IgD-negative memory B cell (primary cell): ENCODE measurements at regions not wholly inside any gene's neighbourhood (a gene's known extent, or its start where the extent isn't known, plus 50 kb on each side); places are given as distances from the start of the nearest gene placed in this dataset.

Experiments used
- H3K27ac Mint-ChIP-seq, 3 donors: one replicate each; pipeline ENCODE4 v1.8.0; 2020 to 2022; ENCODE audit warnings: mild to moderate bottlenecking in 3 of 3, mixed read lengths in 3 of 3, moderate library complexity in 1 of 3
- H3K27me3 Mint-ChIP-seq: one replicate; pipeline ENCODE4 v1.8.0; 2021; ENCODE audit warnings: mixed read lengths
- H3K36me3 Mint-ChIP-seq: one replicate; pipeline ENCODE4 v1.8.0; 2020; ENCODE audit warnings: mild to moderate bottlenecking, mixed read lengths
- H3K4me1 Mint-ChIP-seq, 3 donors: one replicate each; pipeline ENCODE4 v1.8.0; 2020 to 2022; ENCODE audit warnings: mixed read lengths in 3 of 3, mild to moderate bottlenecking in 1 of 3
- H3K4me3 Mint-ChIP-seq, 4 donors: one replicate each; pipeline ENCODE4 v1.8.0; 2020 to 2022; ENCODE audit warnings: mild to moderate bottlenecking in 4 of 4, mixed read lengths in 4 of 4, moderate library complexity in 3 of 4
- H3K9me3 Mint-ChIP-seq, 3 donors: one replicate each; pipeline ENCODE4 v1.8.0; 2020 to 2021; ENCODE audit warnings: mixed read lengths in 3 of 3, mild to moderate bottlenecking in 1 of 3

- H3K36me3 Mint-ChIP-seq, result peaks cover 6% of the 10 kb centered on the region
- no peaks in the 10 kb centered on the region for H3K27me3 Mint-ChIP-seq
- H3K9me3 Mint-ChIP-seq, result peaks cover 0 to 3% (median 1%) of the 10 kb centered on the region in 3 donors
- peaks cover 21 to 26% (median 22%) of the 10 kb centered on the region in 3 donors for H3K4me1 Mint-ChIP-seq
- H3K27ac Mint-ChIP-seq, result no peak overlapping the region
- H3K4me3 Mint-ChIP-seq, result peak overlapping the region in 1 of 4 donors; percentile 46
Observed at GRCh38 chr13:73879346-73880015, 254.7 kb downstream of the KLF12 start.

DNA sequence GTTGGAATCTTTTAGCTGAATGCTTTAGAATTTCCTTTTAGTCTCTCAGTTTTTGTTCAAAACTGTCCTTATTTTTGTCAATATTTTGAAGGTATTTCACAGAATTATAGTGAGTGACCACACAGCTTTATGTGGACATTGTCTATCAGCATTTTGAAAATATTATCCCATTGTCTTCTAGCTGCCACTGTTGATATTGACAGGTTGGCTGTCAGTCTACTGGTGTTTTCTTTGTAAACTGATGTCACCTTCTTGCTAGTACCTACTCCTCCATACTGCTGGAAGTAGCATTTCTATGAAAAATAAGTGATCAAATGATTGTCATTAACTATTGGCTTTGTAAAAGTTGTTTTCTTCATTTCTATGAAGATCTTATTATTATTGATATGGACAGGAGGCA is 256.8 kb downstream of the KLF12 start:
- Mint-ChIP-seq H3K4me3 (no peak overlapping the region), H3K9me3 (peaks cover 0 to 3% (median 1%) of the 10 kb centered on the region in 3 donors), H3K27me3 (no peaks in the 10 kb centered on the region), H3K36me3 (peaks cover 6% of the 10 kb centered on the region), H3K4me1 (peaks cover 20 to 33% (median 29%) of the 10 kb centered on the region in 3 donors), H3K27ac (no peak overlapping the region)

- no peak overlapping the region for H3K27ac Mint-ChIP-seq
- peaks cover 0 to 3% (median 1%) of the 10 kb centered on the region in 3 donors for H3K9me3 Mint-ChIP-seq
- no peaks in the 10 kb centered on the region for H3K27me3 Mint-ChIP-seq
- peaks cover 16 to 35% (median 30%) of the 10 kb centered on the region in 3 donors for H3K4me1 Mint-ChIP-seq
- H3K36me3 Mint-ChIP-seq, result peaks cover 6% of the 10 kb centered on the region
- H3K4me3 Mint-ChIP-seq, result no peak overlapping the region
Observed at GRCh38 chr13:73876323-73876722, 257.9 kb downstream of the KLF12 start.

GRCh38 chr13:73873940-73874830 is 260.0 kb downstream of the KLF12 start:
- Mint-ChIP-seq H3K4me3 (peak overlapping the region in 1 of 4 donors; percentile 43), H3K36me3 (peaks cover 2% of the 10 kb centered on the region), H3K4me1 (peaks cover 5 to 37% (median 27%) of the 10 kb centered on the region in 3 donors), H3K27ac (peak overlapping the region in 1 of 3 donors; percentile 81), H3K27me3 (no peaks in the 10 kb centered on the region), H3K9me3 (peaks cover 0 to 3% (median 1%) of the 10 kb centered on the region in 3 donors)

DNA sequence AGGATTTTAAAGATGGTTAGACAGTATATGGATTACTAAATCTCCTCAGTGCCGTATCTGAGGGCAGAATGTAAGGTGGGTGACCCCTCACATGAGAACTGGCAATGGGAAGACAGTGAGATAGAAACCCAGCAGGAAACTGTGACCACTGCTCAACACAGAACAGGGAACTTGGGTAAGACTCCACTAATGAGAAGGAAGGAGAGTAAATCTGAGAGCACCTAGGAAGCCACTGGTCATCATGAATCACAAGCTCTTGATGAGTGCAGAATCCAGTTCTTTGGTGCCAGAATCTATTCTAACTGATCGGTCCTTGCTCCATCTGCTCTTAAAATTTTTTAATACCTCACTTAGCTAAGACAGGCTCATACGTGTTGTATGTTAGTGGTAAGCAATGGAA is 261.8 kb downstream of the KLF12 start:
- H3K4me1 Mint-ChIP-seq, result peaks cover 5 to 36% (median 23%) of the 10 kb centered on the region in 3 donors
- peaks cover 0 to 1% (median under 1%) of the 10 kb centered on the region in 3 donors for H3K9me3 Mint-ChIP-seq
- H3K36me3 Mint-ChIP-seq, result peaks cover 2% of the 10 kb centered on the region
- H3K27ac Mint-ChIP-seq, result peak overlapping the region in 1 of 3 donors; percentile 76
- no peaks in the 10 kb centered on the region for H3K27me3 Mint-ChIP-seq
- H3K4me3 Mint-ChIP-seq, result peak overlapping the region in 1 of 4 donors; percentile 55

- Mint-ChIP-seq H3K9me3 (no peaks in the 10 kb centered on the region), H3K4me3 (no peak overlapping the region), H3K4me1 (peaks cover 11 to 44% (median 25%) of the 10 kb centered on the region in 3 donors), H3K27ac (peak overlapping the region in 1 of 3 donors; percentile 42), H3K27me3 (no peaks in the 10 kb centered on the region), H3K36me3 (peaks cover 5% of the 10 kb centered on the region)
Observed at GRCh38 chr13:73870970-73871935, 263.0 kb downstream of the KLF12 start.

GRCh38 chr13:73870036-73870741 is 264.0 kb downstream of the KLF12 start:
- no peak overlapping the region for H3K27ac Mint-ChIP-seq
- no peaks in the 10 kb centered on the region for H3K27me3 Mint-ChIP-seq
- no peak overlapping the region for H3K4me3 Mint-ChIP-seq
- H3K4me1 Mint-ChIP-seq, result peaks cover 18 to 49% (median 29%) of the 10 kb centered on the region in 3 donors
- peaks cover 5% of the 10 kb centered on the region for H3K36me3 Mint-ChIP-seq
- no peaks in the 10 kb centered on the region for H3K9me3 Mint-ChIP-seq

- peaks cover 8% of the 10 kb centered on the region for H3K36me3 Mint-ChIP-seq
- H3K27ac Mint-ChIP-seq, result no peak overlapping the region
- no peaks in the 10 kb centered on the region for H3K27me3 Mint-ChIP-seq
- peaks cover 23 to 48% (median 27%) of the 10 kb centered on the region in 3 donors for H3K4me1 Mint-ChIP-seq
- H3K9me3 Mint-ChIP-seq, result no peaks in the 10 kb centered on the region
- H3K4me3 Mint-ChIP-seq, result no peak overlapping the region
Observed at GRCh38 chr13:73865027-73865426, 269.2 kb downstream of the KLF12 start.

DNA sequence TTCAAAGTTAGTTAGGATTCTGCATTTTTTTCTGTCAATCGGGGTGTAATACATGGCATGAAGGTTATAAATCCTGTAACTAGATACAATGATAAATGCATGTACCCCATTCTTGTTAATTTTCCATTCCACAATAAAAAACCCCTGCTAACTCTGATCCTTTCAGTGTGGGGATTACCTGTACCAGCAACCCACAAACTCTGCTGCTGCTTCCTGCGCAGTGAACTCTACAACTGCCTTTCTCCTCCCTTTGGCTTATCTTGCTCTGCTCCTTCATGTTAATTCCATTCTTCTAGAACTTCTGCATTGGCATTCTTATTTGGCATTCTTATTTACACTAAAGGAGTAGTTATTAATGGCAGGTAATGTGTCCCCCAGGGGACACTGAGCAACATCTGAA is 273.1 kb downstream of the KLF12 start:
- no peaks in the 10 kb centered on the region for H3K27me3 Mint-ChIP-seq
- peaks cover 7% of the 10 kb centered on the region for H3K36me3 Mint-ChIP-seq
- peaks cover 0 to 1% (median 0%) of the 10 kb centered on the region in 3 donors for H3K9me3 Mint-ChIP-seq
- no peak overlapping the region for H3K4me3 Mint-ChIP-seq
- peak overlapping the region; percentile 52 to 83 (median 82) for H3K27ac Mint-ChIP-seq
- peaks cover 18 to 37% (median 21%) of the 10 kb centered on the region in 3 donors for H3K4me1 Mint-ChIP-seq

DNA sequence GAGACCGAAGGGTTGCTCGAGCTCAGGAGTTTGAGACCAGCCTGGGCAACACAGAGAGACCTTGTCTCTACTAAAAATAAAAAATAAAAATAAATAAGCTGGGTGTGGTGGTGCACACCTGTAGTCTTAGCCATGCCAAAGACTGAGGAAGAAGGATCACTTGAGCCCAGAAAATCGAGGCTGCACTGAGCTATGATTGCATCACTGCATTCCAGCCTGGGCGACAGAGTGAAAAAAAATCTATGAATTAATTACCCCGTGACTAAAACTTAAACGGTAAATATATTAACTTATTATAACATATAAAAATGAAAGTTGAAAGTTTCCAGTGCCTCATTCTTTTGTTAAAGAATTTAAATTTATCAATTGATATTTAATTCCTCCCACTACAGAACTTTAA is 273.7 kb downstream of the KLF12 start:
- Mint-ChIP-seq H3K27me3 (no peaks in the 10 kb centered on the region), H3K27ac (peak overlapping the region in 1 of 3 donors; percentile 51), H3K4me1 (peaks cover 15 to 32% (median 16%) of the 10 kb centered on the region in 3 donors), H3K4me3 (no peak overlapping the region), H3K9me3 (peaks cover 0 to 2% (median 1%) of the 10 kb centered on the region in 3 donors), H3K36me3 (peaks cover 7% of the 10 kb centered on the region)

- peak overlapping the region in 2 of 3 donors; percentile 51 to 59 for H3K27ac Mint-ChIP-seq
- H3K36me3 Mint-ChIP-seq, result peaks cover 7% of the 10 kb centered on the region
- H3K4me3 Mint-ChIP-seq, result peak overlapping the region in 1 of 4 donors; percentile 32
Observed at GRCh38 chr13:73859841-73860240, 274.4 kb downstream of the KLF12 start.

DNA sequence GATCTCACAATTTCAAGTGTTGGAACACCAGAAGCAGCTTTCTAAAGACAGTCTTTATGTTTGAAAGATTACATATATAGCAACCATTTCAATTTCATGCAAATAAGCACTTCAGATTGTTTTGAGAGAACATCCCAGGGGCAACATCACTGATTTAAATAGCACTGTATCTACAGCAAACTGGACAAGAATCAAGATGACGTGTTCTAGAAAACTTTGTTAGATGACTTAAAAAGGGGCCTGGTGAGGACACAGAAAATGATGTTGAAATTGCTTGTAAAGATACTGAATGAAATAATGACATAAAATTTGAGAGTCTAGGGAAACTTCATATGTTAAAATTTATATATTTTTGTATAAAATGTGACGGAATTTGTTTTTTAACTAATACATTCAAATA is 277.1 kb downstream of the KLF12 start:
- H3K27me3 Mint-ChIP-seq, result no peaks in the 10 kb centered on the region
- peaks cover 0 to 2% (median 1%) of the 10 kb centered on the region in 3 donors for H3K9me3 Mint-ChIP-seq
- H3K27ac Mint-ChIP-seq, result no peak overlapping the region
- no peak overlapping the region for H3K4me3 Mint-ChIP-seq
- H3K36me3 Mint-ChIP-seq, result peaks cover 12% of the 10 kb centered on the region
- peaks cover 13 to 28% (median 13%) of the 10 kb centered on the region in 3 donors for H3K4me1 Mint-ChIP-seq

More at GRCh38 chr13:73859841-73860240, 274.4 kb downstream of the KLF12 start:
- H3K27me3 Mint-ChIP-seq, result no peaks in the 10 kb centered on the region
- peaks cover 0 to 2% (median 1%) of the 10 kb centered on the region in 3 donors for H3K9me3 Mint-ChIP-seq
- H3K4me1 Mint-ChIP-seq, result peaks cover 12 to 25% (median 13%) of the 10 kb centered on the region in 3 donors

DNA sequence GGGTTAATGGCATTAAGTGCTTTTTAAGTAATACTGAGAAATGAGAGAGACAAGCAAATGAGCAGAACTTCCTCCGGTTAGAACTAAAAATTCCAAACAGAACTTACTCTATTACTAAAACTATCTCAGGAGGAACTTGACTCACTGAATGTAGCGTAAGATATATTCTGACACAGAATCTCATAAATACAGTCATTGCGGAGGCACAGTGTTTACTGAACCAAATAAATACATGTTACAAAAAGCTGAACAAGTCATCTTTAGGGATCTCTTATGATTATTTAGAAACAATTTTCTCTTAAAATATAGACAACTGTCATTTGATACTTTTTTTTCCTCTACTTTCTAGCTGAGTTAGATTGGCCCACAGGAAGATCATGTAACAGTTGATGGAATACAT is 283.1 kb downstream of the KLF12 start:
- Mint-ChIP-seq H3K27ac (no peak overlapping the region), H3K9me3 (peaks cover 0 to 2% (median 0%) of the 10 kb centered on the region in 3 donors), H3K4me1 (peaks cover 24 to 43% (median 29%) of the 10 kb centered on the region in 3 donors), H3K36me3 (peaks cover 5% of the 10 kb centered on the region), H3K4me3 (peak overlapping the region in 2 of 4 donors; percentile 30 to 65), H3K27me3 (no peaks in the 10 kb centered on the region)
